Cardiac septum (tissue), 1 donor: ENCODE measurements at regions not wholly inside any gene's neighbourhood (a gene's known extent, or its start where the extent isn't known, plus 50 kb on each side); places are given as distances from the start of the nearest gene placed in this dataset.
A peak's percentile ranks its signal among the peaks of the same experiment; 100 is the strongest.
"Not testable (repeated sequence)": the region's sequence is repeated elsewhere in the genome, so short reads cannot be mapped to it uniquely, and the experiment has no call there.

Experiments
- DNase-seq: peaks from one replicate; pipeline ENCODE4 v3.0.0-alpha.2; 2020; ENCODE audit warnings: low spot score
- intact Hi-C: fragments of 100-400 bp; cut with DNase I; formaldehyde crosslinking; loops from one replicate; pipeline ENCODE4 v1.14.0; 2022
- donor health status: DM: no; HTN: no; CAD: no.

DNA sequence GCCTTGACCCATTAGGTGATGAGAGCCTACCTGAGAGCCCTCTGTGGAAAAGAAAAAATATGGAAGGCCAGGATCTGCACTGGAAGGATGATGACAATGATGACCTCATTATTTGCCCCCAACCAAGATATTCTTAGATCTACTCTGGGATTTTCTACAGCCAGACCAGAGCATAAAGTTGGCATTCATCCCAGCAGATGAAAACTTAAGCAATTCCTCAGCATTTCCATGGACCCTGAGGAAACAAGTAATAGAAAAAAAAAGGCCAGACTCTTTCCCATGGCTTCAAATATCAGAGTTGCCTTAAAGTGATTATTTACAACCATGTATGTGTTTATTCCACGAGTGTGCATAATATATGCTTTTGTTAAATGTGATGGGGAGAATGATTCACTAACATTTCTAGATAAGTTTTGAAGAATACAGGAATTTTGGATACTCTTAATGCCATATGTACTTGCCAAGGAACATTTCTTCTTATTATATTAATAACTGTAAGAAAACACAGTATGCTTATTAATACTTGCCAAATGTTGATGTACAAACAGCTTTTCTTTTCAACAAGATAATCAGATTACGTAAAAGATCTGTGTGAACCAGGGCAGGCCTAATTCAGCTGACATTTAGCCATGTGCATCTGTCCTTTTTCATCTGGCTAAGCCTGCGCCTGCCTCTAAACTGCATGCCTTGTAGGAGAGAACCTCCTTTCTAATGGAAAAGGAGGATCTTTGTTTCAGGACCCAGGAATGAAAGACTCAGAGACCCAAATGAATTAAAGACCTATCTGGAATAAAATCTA is 94.8 kb downstream of the ARRDC3 start:
- intact Hi-C loops = loop anchor here (5.0 kb wide), 1 partner anchor 181 kb away; no protein-coding TSS in a partner anchor
- no peak for DNase-seq

DNA sequence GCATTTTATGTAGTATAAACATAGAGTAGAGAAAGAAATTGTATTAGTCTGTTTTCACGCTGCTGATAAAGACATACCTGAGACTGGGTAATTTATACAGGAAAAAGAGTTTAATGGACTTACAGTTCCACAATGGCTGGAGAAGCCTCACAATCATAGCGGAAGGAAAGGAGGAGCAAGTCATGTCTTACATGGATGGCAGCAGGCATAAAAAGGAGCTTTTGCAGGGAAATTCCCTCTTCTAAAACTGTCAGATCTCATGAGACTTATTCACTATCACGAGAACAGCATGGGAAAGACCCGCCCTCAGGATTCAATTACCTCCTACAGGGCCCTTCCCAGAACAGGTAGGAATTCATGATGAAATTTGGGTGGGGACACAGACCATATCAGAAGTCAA is 98.1 kb downstream of the ARRDC3 start:
- not testable (repeated sequence) for DNase-seq
- intact Hi-C loops = loop anchor here (5.0 kb wide), 1 partner anchor 178 kb away; no protein-coding TSS in a partner anchor

DNA sequence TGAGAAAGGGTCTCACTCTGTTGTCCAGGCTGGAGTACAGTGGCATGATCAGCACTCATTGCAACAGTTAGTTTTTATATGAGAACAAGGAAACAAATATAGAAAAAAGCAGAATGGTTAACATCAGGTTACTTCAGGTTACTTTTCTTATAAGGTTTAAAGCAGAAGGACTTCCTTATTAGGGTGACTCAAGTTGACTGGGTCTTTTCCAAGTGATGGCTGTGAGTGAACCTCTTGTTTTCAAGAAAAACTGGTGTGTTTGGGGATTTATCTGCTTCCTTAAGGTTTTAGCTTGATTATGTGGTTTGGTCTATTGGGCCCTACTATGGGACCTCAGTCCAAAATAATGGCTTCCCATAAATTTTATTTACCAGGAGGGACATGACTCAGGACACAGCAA is 99.2 kb downstream of the ARRDC3 start:
- intact Hi-C loops = loop anchor here (5.0 kb wide), 1 partner anchor 407 kb away; no protein-coding TSS in a partner anchor

DNA sequence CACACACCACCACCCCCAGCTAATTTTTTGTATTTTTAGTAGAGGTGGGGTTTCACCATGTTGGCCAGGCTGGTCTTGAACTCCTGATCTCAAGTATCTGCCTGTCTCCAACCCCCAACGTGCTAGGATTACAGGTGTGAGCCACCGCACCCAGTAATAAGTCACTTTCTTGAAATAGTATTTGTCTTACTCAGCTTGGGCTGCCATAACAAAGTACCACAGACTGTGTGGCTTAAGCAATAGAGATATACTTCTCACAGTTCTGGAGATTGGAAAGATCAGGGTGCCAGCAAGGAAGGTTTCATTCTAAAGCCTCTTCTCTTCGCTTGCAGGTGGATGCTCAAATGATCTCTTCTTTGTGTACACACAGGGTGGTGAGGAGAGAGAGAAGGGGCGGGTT is 99.8 kb downstream of the ARRDC3 start:
- intact Hi-C loops = loop anchor here (5.0 kb wide), 1 partner anchor 406 kb away; no protein-coding TSS in a partner anchor

More for the DNA sequence above, 99.2 kb downstream of the ARRDC3 start:
- DNase-seq = no peak

DNA sequence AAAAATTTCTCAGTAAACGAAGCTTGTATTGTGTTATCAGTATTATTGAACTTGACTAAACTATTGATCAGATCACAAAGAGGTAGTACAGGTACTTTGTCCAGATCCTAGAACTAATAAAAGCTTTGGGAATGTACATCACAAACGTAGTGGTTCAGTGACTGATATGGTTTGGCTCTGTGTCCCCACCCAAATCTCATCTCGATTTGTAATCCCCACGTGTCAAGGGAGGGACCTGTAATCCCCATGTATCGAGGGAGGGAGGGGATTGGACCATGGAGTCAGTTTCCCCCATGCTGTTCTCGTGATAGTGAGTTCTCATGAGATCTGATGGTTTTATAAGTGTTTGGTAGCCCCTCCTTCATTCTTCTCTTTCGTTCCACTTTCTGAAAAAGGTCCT is 100.9 kb downstream of the ARRDC3 start:
- intact Hi-C loops = loop anchor here (5.0 kb wide), 1 partner anchor 405 kb away; no protein-coding TSS in a partner anchor
- DNase-seq = no peak

More for the DNA sequence above, 99.8 kb downstream of the ARRDC3 start:
- no peak for DNase-seq

DNA sequence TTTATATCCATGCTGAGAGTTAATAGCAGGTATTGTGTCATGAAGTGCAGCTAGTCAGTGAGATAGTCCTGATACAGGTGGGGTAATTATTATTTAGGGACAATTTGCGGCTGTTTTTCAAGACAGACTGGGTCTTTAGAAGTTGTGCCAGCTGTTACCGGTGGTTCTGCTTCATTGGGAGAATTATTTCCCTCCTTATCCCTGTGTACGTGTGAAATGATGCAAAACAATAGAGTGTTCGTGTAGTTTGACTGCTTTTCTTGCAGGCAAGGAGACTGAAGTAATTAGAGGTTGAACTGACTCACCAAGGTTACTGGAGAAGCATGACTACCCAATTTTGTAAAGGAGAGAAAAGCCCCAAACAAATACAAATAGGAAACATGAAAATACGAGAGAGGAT is 101.7 kb downstream of the ARRDC3 start:
- intact Hi-C loops = loop anchor here (5.0 kb wide), 1 partner anchor 404 kb away; no protein-coding TSS in a partner anchor
- DNase-seq = no peak

DNA sequence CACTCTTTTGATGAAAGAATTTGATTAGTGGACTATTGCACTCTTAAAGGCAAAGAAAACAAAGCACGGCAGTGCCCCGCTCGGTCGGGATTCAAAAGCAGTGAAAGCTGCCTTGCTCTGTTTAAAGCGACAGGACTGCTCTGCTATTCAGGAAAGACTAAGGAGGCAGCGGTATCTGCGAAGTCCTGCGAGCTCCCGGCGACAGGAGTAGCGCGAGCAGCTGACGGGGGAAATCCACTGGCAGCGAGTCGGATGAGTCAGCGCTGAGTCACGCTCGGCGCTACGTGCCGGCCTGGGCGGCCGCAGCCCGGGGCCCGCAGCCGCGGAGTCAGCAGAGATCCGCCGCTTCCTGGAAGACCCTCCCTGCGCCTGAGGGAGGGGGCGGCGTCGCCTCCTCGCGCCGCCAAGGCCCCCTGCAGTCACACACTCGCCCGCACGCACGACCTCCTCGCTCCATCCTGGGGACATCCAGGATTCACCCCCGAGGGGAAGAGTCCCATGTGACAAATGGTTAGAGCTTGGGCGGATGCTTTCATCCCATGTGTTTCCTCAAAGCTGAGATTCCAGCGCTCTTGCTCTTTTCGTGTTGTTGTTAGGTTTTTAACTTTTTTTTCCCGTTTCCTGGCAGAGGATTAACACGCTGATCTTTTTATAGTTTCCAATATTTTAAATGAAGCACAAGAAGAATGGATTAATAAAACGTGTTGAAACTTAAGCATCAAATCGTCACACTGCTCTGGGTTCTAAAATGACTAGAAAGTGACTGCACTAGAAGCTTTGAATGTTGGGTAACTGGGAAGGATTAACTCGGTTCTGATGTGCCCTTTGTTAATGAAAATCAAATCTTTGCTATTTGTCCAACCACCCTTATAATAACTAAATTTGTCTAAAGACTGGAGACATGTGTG is 102.5 kb downstream of the ARRDC3 start:
- intact Hi-C loops = loop anchor here (1.0 to 5.0 kb wide), 3 partner anchors 32 to 403 kb away; no protein-coding TSS in a partner anchor
- DNase-seq = peak; percentile 98

DNA sequence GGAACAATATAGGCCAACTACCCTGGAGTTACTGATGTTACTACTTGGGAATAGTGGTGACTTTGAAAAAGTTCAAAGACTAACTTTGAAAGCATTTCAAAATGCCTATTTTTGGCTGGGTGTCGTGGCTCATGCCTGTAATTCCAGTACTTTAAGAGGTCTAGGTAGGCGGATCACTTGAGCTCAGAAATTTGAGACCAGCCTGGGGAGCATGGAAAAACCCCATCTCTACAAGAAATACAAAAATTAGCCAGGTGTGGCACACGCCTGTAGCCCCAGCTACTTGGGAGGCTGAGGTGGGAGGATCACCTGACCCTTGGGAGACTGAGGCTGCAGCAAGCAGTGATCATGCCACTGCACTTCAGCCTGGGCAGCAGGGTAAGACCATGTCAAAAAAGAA is 105.3 kb downstream of the ARRDC3 start:
- intact Hi-C loops = no loop called here
- no peak for DNase-seq

DNA sequence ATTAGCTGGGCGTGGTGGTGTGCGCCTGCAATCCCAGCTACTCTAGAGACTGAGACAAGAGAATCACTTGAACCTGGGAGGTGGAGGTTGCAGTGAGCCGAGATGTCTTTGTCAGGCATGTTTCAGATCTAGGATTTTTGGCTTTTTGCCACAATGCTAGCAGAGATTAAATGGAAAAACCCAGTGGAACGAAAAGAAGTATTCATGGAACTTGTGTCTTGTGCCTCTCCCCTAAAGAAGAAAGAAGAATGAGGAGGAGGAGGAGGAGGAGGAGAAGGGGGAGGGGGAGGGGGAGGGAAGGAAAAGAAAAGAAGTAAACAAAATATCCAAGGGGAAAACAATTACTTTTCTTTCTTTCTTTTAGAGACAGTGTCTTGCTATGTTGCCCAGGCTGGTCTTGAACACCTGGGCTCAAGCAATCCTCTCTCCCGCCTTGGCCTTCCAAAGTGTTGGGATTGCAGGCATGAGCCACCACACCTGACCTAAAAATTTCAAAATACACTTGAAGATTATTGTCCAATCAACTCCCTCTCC is 106.0 kb downstream of the ARRDC3 start:
- DNase-seq = no peak
- intact Hi-C loops = no loop called here

DNA sequence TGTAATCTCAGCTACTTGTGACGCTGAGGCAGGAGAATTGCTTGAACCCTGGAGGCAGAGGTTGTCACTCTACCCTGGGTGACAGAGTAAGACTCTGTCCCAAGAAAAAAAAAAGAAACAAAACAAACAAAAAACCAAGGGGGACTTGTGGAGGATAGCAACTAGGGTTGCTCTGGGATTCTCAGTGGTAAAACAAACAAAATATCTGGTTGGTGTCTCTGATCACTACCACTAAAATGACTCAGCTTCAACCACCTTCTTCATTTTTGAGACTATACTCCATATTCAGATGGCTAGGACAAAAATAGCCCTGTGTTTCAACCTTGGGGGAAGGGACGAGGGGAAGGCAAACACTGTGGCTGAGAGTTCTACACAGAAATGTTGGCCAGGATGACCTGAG is 110.3 kb downstream of the ARRDC3 start:
- intact Hi-C loops = no loop called here
- no peak for DNase-seq

DNA sequence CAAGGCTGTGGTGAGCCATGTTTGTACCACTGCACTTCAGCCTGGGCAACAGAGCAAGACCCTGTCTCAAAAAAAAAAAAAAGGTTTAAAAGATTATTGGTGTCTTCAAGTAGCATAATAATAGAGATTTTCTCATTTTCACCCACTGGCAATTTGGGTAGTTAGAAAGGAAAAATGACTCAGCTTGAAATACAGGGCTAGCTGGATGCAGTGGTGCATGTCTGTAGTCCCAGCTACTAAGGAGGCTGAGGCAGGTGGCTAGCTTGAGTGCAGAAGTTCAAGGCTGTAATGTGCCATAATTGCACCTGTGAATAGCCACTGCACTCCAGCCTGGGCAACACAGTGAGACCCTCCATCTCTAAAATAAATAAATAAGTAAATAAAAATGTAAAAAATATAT is 111.1 kb downstream of the ARRDC3 start:
- no peak for DNase-seq

DNA sequence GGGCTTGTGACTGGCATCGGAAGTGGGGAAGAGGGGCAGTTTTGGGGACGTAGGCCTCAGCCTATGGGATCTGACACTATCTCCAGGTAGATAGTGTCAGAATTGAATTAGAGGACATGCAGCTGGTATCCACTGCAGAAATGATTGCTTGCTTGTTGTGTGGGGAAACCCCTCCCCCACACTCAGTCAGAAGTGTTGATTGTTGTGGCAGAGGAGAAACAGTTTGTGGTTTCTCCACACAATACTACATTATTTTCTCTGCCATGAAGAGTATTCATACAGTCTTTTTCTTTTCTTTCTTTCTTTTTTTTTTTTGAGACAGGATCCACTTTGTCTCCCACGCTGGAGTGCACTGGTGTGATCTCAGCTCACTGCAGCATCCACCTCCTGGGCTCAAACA is 113.9 kb downstream of the ARRDC3 start:
- no peak for DNase-seq
- intact Hi-C loops = loop anchor here (5.0 kb wide), 1 partner anchor 113 kb away; the partner anchor contains the start of gene ARRDC3

More for the DNA sequence above, 111.1 kb downstream of the ARRDC3 start:
- intact Hi-C loops = no loop called here

DNA sequence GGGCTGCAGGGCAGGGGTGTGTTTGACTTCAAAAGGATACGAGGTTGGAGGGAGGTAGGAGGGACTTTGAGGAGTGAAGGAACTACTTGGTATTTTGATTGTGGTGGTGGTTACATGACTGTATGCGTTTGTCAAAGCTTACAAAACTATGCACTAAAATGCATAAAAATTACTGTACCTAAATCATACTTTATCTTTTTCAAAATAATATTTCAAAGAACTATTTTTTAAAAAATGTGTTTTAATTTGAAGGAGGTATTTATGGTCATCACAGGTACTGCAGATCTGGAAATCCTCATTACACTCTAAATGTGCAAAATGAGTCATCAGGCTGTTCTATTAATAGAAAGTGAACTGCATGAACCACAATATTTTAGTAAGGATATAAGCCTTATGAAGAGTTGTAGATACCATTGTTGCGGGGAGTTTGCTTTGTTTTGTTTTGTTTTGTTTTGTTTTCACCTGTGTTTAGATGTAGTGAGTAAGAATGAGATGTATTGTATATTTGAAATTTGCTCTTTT is 116.9 kb downstream of the ARRDC3 start:
- intact Hi-C loops = loop anchor here (5.0 kb wide), 1 partner anchor 116 kb away; the partner anchor contains the start of gene ARRDC3
- no peak for DNase-seq

DNA sequence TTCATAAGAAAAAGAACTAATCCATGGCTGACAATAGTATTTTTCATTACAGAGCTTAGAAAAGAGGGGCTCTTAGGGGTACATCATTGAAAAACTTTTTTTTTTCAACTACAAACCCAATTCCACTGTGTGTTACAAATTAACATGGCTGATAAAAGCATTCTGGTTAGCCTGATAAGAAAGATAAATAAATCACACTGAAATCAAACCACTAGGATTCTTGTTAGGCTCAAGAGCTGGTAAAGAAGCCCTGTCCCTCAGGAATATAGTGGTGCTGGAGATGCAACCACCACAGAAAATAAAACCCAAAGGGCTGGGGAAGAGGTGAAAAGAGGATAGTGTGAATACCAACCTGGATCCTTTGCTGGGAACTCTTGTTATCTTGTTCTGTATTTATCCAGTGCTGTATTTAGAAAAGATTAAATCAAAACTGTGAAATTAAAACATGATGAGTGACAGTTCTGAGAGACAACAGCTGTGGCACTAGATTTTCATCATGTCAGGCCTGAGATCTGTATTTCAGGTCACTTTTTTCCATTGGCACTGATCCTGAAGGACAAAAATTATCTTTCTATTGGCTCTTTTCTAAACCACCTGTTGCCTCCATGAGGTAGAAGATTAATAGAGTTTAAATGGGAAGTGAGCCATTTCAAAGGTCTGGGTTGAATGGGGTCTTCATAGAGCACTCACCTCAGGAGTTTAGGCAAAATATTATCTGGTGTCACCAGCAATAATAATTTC is 118.6 kb downstream of the ARRDC3 start:
- intact Hi-C loops = loop anchor here (5.0 kb wide), 1 partner anchor 118 kb away; the partner anchor contains the start of gene ARRDC3
- DNase-seq = no peak

DNA sequence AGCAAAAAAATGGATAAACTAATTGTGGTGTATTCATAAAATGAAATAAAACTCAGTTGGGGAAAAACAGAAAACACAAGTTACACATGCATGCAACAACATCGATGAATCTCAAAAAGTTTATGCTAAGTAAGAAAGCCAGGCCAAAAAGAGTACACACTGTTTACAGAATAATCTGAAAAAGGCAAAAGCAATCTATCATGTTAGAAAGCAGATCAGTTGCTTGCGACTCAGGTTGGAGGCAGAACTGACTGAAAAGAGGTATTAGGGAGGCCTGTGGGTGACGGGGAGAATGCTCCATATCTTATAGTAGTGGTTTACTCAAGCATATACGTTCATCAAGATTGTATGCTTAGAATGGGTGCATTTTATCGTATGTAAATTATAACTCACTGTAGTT is 119.2 kb downstream of the ARRDC3 start:
- no peak for DNase-seq
- intact Hi-C loops = no loop called here

DNA sequence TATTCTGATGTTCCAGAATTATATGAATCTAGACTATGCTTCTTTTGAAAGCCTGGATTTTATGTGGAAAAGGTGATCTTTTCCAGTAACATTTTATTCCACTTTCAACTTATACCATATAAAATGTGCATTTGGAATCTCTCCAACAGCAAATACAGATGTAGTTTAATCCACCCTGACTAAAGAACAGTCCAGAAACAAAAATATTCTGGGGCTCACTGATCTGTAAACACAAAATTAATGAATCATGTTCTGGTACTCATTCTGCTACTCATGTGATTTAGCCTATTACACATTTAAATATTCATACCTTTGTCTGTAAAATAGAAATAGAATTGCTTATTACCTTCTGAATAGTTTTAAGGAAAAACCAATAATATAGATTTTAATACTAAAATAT is 125.8 kb downstream of the ARRDC3 start:
- no peak for DNase-seq
- intact Hi-C loops = no loop called here

DNA sequence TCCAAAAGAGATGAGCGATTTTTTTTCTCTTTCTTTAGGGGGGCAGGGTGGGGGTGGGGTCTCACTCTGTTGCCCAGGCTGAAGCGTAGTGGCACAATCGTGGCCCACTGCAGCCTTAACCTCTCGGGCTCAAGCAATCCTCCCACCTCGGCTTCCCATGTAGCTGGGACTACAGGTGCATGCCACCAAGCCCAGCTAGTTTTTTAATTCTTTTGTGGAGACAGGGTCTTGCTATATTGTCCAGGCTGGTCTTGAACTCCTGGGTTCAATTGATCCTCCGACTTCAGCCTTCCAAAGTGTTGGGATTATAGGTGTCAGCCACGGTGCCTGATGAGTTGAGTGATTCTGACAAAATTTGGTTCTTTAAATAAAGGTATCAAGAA is 127.0 kb downstream of the ARRDC3 start:
- no peak for DNase-seq
- intact Hi-C loops = no loop called here

DNA sequence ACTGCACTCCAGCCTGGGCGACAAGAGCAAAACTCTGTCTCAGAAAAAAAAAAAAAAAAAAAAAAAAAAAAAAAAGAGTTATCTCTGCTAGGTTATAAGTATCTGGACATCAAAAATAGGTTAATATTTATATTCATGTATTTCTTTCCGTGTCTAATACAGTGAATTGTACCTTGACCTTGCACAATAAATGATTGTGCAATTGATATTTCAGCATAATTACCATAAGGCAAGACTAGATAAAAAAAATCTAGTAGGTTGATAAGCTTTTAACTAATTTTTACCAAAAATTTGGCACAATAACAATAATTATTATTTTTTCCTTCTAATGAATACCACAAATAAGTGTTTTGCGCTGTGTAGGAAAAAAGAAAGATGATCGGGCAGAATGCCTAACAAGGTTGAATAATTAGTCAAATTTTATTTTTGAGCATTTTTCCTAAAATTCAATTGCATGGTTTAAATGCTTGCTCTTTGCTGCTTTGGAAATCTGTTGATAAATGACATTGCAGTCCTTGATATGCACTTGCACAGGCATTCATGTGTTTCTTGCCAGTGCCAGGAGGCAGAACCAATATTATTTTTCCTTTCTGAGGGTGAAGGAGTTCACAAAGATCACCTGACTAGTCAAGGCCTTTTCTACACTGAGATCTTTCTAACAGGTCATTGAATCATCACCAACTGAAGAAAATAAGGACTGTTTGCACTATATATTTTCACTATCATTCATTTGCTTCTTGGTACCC is 127.5 kb downstream of the ARRDC3 start:
- intact Hi-C loops = no loop called here
- no peak for DNase-seq
